HG03064 (cell line): ENCODE measurements at regions not wholly inside any gene's neighbourhood (a gene's known extent, or its start where the extent isn't known, plus 50 kb on each side); places are given as distances from the start of the nearest gene placed in this dataset.
A peak's percentile ranks its signal among the peaks of the same experiment; 100 is the strongest.
"Not testable (repeated sequence)": the region's sequence is repeated elsewhere in the genome, so short reads cannot be mapped to it uniquely, and the experiment has no call there.

ENCODE experiments used
- ATAC-seq: cut with Tn5 transposase; IDR thresholded peaks from one replicate; pipeline ENCODE4 v1.9.1; 2021; ENCODE audit warnings: low read depth; ENCODE audit not compliant: unreplicated experiment

- no peak for ATAC-seq
Measured at GRCh38 chr20:54323227-54323734, 115.4 kb downstream of the PFDN4 start.

- ATAC-seq = no peak
Measured at GRCh38 chr20:54324041-54324440, 116.2 kb downstream of the PFDN4 start.

DNA sequence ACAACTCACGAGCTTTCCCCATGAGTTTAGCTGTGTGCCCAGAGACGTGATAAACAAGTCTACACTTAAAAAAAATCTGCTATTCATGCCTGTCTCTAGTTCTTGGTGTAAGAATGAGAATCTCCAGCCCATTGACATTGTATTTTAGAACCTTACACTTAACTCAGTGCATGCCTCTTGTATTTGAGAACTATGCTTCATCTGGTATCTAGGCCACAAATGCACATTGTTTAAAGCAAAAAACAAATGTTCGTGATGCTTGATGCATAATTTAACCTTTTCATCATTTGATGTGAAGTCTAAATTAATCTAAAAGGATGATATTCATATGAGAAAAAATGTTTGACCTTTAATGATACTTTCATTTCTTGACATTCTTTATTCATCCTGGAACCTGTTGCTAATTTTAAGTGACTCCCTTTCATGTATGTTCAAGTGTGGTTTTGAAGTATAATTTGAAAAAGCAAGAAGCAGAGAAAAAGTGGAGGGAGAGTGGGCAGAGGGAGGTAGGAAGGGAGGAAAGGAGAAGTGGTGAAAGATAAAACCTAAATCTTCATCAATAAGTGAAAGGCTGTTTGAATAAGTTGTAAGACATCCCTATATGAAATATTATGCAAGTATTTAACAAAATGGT, 116.9 kb downstream of the PFDN4 start:
- ATAC-seq = no peak

DNA sequence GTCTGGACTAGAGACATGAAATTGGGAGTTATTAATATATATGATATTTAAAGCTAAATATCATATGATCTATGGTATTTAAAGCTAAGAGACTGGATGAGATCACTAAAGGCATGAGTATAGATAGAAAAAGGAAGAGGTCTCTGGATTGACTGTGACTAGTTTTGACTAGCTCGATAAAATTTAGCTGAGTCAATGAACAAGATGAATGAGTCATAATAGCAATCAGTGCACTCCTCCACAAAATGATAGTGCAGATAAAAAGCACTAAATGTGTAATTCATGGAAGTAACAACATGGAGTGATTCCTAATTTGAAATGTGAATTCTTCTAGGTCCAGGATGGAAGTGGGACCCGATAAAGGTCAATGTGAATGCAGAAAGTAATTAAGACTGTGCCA, 127.4 kb downstream of the PFDN4 start:
- no peak for ATAC-seq

DNA sequence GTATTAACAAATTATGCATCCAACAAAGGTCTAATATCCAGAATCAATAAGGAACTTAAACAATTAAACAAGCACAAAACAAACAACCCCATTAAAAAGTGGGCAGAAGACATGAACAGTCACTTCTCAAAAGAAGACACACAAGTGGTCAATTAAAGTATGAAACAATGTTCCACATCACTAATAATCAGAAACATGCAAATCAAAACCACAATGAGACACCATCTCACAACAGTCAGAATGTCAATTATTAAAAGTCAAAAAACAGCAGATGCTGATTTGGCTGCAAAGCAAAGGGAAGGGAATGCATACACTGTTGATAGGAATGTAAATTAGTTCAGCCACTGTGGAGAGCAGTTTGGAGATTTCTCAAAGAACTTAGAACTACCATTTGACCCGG, 129.3 kb downstream of the PFDN4 start:
- ATAC-seq = no peak

DNA sequence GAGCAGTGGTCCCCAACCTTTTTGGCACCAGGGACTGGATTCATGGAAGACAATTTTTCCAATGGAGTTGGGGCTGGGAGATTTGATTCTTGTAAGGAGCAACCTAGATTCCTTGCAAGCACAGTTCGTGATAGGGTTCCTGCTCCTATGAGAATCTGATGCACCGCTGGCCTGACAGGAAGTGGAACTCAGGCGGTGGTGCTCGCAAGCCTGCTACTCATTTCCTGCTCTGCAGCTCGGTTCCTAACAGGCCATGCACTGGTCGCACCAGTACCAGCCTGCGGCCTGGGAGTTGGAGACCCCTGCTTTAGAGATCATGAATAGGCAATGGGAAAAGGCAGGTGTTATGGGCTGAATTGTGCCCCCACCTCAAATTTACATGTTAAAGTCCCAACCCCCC, 131.2 kb downstream of the PFDN4 start:
- no peak for ATAC-seq

- no peak for ATAC-seq
Measured at GRCh38 chr20:54340206-54340605, 132.3 kb downstream of the PFDN4 start.

DNA sequence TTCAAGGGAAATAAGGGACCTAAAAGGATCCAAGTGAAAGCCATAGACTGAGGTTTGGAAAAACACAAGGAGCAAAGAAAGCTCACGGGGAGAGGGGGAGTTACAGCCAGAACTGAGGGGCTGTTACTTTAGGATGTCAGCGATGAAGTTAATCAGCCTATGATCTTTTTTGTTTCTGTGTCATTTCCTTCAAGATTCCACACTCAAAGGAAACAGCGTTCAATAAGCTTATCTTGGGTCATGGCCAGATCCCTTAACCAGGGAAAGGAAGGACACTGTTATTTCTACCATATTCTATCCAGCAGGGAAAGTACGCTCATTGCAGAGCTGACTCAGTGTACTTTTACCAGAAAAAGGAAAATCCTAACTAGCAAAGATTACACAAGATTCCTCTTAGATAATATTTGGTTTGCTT, 132.8 kb downstream of the PFDN4 start:
- no peak for ATAC-seq

DNA sequence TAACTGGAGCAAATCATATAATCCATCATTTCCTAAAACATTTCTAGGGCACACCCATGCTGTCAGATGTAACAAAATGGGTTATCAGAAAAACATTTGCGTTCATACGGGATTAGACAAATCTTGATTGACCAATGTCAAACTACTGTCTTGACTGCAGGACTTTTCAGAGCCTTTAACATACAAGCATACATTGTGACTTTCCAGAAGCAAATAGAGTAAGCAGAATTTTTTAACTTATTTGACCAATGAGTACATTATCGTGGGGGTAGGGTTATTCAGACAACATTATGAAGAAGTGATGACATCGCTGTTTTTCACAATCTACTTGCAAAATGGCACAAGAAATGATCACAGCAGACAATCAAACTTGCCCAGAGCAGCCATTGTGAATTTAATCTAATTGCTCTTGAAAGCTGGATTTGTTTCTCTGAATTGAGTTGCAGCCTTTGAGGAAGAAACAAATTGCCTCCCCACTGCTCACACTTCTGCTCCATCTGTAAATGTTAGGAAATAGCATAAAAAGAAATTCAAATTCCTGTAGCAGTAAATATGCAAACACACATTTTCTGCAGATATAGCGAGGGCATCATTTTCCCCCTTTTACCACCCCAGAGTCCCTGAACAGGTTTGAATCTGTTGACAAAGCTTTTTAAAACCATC, 133.0 kb upstream of the DOK5 start:
- no peak for ATAC-seq

DNA sequence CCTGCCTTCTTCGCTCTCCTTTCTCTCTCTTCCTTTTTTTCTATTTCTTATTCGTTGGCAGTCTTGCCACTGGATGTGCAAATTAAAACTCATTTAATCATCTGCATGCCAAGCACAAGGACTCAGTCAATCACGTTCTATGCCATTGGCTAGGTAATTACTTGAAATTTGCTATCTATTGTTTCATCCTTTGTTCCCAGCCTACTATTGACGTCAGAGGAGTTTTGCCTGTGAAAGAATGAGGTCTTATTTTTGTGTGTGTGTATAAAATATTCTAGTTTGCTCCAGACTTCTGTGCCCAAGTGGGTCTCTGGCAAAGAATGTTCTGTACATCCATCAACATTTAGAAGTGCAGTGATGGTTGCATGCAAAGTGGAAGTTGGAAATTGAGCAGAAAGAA, 132.3 kb upstream of the DOK5 start:
- no peak for ATAC-seq

DNA sequence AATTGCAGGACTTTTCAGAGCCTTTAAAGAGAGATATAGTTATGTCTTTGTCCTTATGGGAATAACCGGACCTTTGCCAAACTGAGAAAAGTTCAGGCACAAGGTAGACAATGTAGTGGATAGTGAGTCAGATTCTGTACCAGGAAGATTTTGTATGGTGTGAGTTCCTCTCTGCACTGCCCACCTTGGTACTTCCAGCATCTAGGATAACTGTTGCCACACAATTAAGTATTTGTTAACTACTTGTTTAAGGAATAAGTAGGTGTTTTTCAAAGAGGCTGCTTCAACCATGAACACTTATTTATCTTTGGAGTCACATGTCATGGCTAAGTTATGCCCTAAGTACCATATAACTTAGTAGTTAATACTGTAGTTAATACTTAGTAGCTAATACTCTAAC, 131.8 kb upstream of the DOK5 start:
- ATAC-seq = no peak

- ATAC-seq = no peak
Measured at GRCh38 chr20:54344832-54345231, 130.6 kb upstream of the DOK5 start.

GRCh38 chr20:54345301-54345724, 130.1 kb upstream of the DOK5 start:
- peak; percentile 69 for ATAC-seq

- ATAC-seq = no peak
Measured at GRCh38 chr20:54345821-54346220, 129.6 kb upstream of the DOK5 start.

- no peak for ATAC-seq
Measured at GRCh38 chr20:54346276-54346675, 129.1 kb upstream of the DOK5 start.

DNA sequence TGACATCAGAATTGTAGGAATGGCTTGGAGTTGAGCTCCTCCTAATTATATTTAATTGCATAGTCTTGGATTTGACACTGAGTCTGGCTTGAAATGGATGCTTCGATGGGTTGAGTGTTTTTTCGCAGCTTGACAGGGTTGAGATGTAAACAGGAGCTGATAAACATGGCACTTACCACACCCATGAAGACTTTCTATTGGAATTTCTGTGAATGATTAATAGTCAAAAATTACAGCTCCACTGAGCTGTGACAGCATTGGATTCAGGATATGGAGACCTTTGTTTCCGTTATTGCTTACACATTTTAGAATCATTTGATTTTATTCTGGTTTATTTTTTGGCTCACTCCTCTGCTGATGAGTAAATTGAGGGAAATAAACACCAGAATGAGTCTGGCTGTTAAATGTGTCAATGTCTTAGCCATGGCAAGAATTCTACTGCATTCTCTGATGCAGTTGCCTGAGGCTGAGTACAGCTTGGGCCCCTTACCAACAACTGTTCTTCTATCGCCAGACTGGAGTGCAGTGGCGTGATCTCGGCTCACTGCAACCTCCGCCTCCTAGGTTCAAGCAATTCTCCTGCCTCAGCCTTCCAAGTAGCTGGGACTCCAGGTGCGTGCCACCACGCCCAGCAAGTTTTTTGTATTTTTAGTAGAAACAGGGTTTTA, 128.1 kb upstream of the DOK5 start:
- ATAC-seq = no peak

GRCh38 chr20:54350415-54350814, 125.0 kb upstream of the DOK5 start:
- no peak for ATAC-seq

GRCh38 chr20:54351371-54352136, 123.8 kb upstream of the DOK5 start:
- ATAC-seq = no peak

- ATAC-seq = not testable (repeated sequence)
Measured at GRCh38 chr20:54352541-54352940, 122.9 kb upstream of the DOK5 start.

GRCh38 chr20:54353292-54353691, 122.1 kb upstream of the DOK5 start:
- ATAC-seq = no peak
